K562 (cell line): ENCODE measurements at regions not wholly inside any gene's neighbourhood (a gene's known extent, or its start where the extent isn't known, plus 50 kb on each side); places are given as distances from the start of the nearest gene placed in this dataset.

Experiments used
- ATAC-seq: fragments of 200-7000 bp; cut with Tn5 transposase; 3 replicates; pipeline ENCODE4 v1.9.1; 2020; ENCODE audit warnings: moderate library complexity
- BruUV-seq: library from RNA; stranded (reverse); fragments of 400-500 nt; replicated peaks from 2 replicates; lab custom pipeline; 2021; lab: Mats Ljungman, UMichigan
- CTCF ChIA-PET: fragments of 300-600 bp; formaldehyde crosslinking; extraction: SDS; loops from one replicate; lab custom pipeline; 2021; ENCODE audit warnings: low intra/inter-chr PET ratio; lab: Yijun Ruan, JAX
- POLR2A ChIA-PET: fragments of 300-600, 350-650 bp; sonication (Branson Sonifier 250); formaldehyde crosslinking; extraction: SDS; loops from one replicate; lab custom pipeline; 2021; ENCODE audit warnings: antibody characterized with exemption, inconsistent platforms; lab: Yijun Ruan, JAX
- DNase-seq, 4 experiments: peaks; one replicate each; pipeline versions ENCODE4 v3.0.0 to v3.0.0-alpha.2; 2011 to 2018; ENCODE audit warnings: low spot score in 3 of 4, mixed read lengths in 3 of 4; ENCODE audit errors: extremely low read depth in 1 of 4
- FAIRE-seq: peaks from 2 replicates; lab custom pipeline; 2011; peaks lifted over from hg19 to GRCh38; lab: Jason Lieb, UNC
- H2AFZ ChIP-seq: 2 replicates; pipeline ENCODE4 v1.6.0; 2011; ENCODE audit warnings: low read depth, low read length, control low read depth, inconsistent platforms
- H3K27ac ChIP-seq: fragments of 200-600 bp; 3 replicates; pipeline ENCODE4 v1.8.0; 2011; ENCODE audit warnings: low read depth, mild to moderate bottlenecking, control low read depth, inconsistent platforms, low read length, moderate library complexity, mixed read lengths; ENCODE audit errors: extremely low read depth
- H3K27me3 ChIP-seq, 2 experiments: fragments of 300-600 bp in 1 of 2; 2 replicates in 1 of 2; 3 replicates in 1 of 2; pipeline versions ENCODE4 v1.6.0 to v1.8.0; 2011; ENCODE audit warnings: inconsistent platforms in 2 of 2, low read length in 2 of 2, mild to moderate bottlenecking in 1 of 2, mixed read lengths in 1 of 2, moderate library complexity in 1 of 2; ENCODE audit not compliant: control insufficient read depth in 2 of 2, insufficient read depth in 2 of 2
- H3K36me3 ChIP-seq: fragments of 300-600 bp; 3 replicates; pipeline ENCODE4 v1.8.0; 2011; ENCODE audit warnings: mild to moderate bottlenecking, low read length, inconsistent platforms; ENCODE audit not compliant: control insufficient read depth, insufficient read depth
- H3K4me1 ChIP-seq, 2 experiments: fragments of 200-600 bp in 1 of 2; replicated peaks in 1 of 2; 2 replicates in 1 of 2; 3 replicates in 1 of 2; pipeline versions ENCODE4 v1.5.1 to v1.8.0; 2011; ENCODE audit warnings: inconsistent platforms in 2 of 2, low read length in 2 of 2, mild to moderate bottlenecking in 1 of 2, mixed read lengths in 1 of 2, moderate library complexity in 1 of 2; ENCODE audit not compliant: control insufficient read depth in 2 of 2, insufficient read depth in 2 of 2
- H3K4me2 ChIP-seq: 2 replicates; pipeline ENCODE4 v1.6.1; 2011; ENCODE audit warnings: low read length, control low read depth, inconsistent platforms, mixed read lengths; ENCODE audit not compliant: insufficient read depth
- H3K4me3 ChIP-seq: fragments of 200-600 bp; sonication (generic), shearing (Covaris generic); 2 replicates; pipeline ENCODE4 v1.5.1; 2016; ENCODE audit warnings: control low read depth, inconsistent platforms
- H3K79me2 ChIP-seq: fragments of 200-600 bp; 3 replicates; pipeline ENCODE4 v1.8.0; 2011; ENCODE audit warnings: low read length, inconsistent platforms; ENCODE audit not compliant: control insufficient read depth, insufficient read depth
- H3K9ac ChIP-seq, 2 experiments: 2 replicates each; pipeline versions ENCODE4 v1.6.0 to v1.6.1; 2011; ENCODE audit warnings: low read depth in 2 of 2, low read length in 2 of 2, control low read depth in 1 of 2, inconsistent platforms in 1 of 2, mild to moderate bottlenecking in 1 of 2, mixed read lengths in 1 of 2; ENCODE audit not compliant: insufficient read depth in 1 of 2
- H3K9me1 ChIP-seq: one replicate; pipeline ENCODE4 v1.6.0; 2011; ENCODE audit warnings: inconsistent platforms, mild to moderate bottlenecking, low read length, moderate library complexity; ENCODE audit not compliant: control insufficient read depth, insufficient read depth
- H3K9me3 ChIP-seq: replicated peaks from 2 replicates; pipeline ENCODE4 v1.5.1; 2011; ENCODE audit warnings: low read depth, low read length, inconsistent platforms; ENCODE audit not compliant: control insufficient read depth, insufficient read depth
- H4K20me1 ChIP-seq: replicated peaks from 2 replicates; pipeline ENCODE4 v1.6.1; 2011; ENCODE audit warnings: low read length, inconsistent platforms, mixed read lengths; ENCODE audit not compliant: control insufficient read depth, insufficient read depth
- DPF2 ChIP-seq: fragments of 450-650 bp; IDR thresholded peaks from 2 replicates; pipeline ENCODE4 v1.6.1; 2016
- GATAD2A ChIP-seq: fragments of 450-650 bp; IDR thresholded peaks from 2 replicates; pipeline ENCODE4 v1.6.1; 2017
- KDM5B ChIP-seq: fragments of 200-600 bp; sonication (generic); IDR thresholded peaks from 2 replicates; pipeline ENCODE4 v1.6.1; 2012; ENCODE audit warnings: low read depth, mild to moderate bottlenecking, moderate library complexity, low read length, control low read depth, inconsistent platforms; ENCODE audit not compliant: insufficient replicate concordance
- MEF2A ChIP-seq: IDR thresholded peaks from 2 replicates; pipeline ENCODE4 v1.6.1; 2011; ENCODE audit warnings: low read depth, mild to moderate bottlenecking, low read length, moderate library complexity; ENCODE audit not compliant: control insufficient read depth
- ZFP91 ChIP-seq: sonication (generic); formaldehyde crosslinking; IDR thresholded peaks from 2 replicates; pipeline ENCODE4 v1.8.0; 2022; ENCODE audit warnings: mild to moderate bottlenecking, missing genetic modification reagents
- ZNF140 ChIP-seq: fragments of 250-450 bp; sonication (Bioruptor Pico); IDR thresholded peaks from 2 replicates; pipeline ENCODE4 v1.8.0; 2021; ENCODE audit warnings: moderate library complexity, mild to moderate bottlenecking, inconsistent platforms
- WGBS: fragments of 100-300 bp; shearing (Covaris generic); methylation state at CpG from one replicate; pipeline ENCODE4 v1.1.6; 2016; ENCODE audit warnings: low coverage, mixed read lengths; ENCODE audit not compliant: insufficient coverage; ENCODE audit errors: missing lambda C conversion rate; 5-methylcytosine and 5-hydroxymethylcytosine counted together
- in situ Hi-C: fragments of 300-500 bp; cut with MboI; formaldehyde crosslinking; loops from 4 replicates; pipeline ENCODE4 v1.15.0; 2018; ENCODE audit warnings: inconsistent platforms, mixed read lengths
- intact Hi-C: fragments of 100-400 bp; cut with micrococcal nuclease; formaldehyde crosslinking; loops from 2 replicates; pipeline ENCODE4 v1.14.2; 2022
- TF ChIP-seq, protein P1 (sequence below): fragments of 450-650 bp; IDR thresholded peaks from 2 replicates; pipeline ENCODE4 v1.7.0; 2016; ENCODE audit warnings: borderline replicate concordance
- TF ChIP-seq, protein P2 (sequence below): fragments of 250-450 bp; sonication (Bioruptor Pico); IDR thresholded peaks from 2 replicates; pipeline ENCODE4 v1.4.0; 2020; ENCODE audit warnings: mild to moderate bottlenecking, moderate library complexity, borderline replicate concordance

- TF ChIP-seq ZNF140 (CRISPR knock-in tag) (no peak), ZFP91 (CRISPR knock-in tag) (no peak), GATAD2A (no peak), MEF2A (no peak), DPF2 (no peak), KDM5B (no peak)
- TF ChIP-seq, protein P1, sequence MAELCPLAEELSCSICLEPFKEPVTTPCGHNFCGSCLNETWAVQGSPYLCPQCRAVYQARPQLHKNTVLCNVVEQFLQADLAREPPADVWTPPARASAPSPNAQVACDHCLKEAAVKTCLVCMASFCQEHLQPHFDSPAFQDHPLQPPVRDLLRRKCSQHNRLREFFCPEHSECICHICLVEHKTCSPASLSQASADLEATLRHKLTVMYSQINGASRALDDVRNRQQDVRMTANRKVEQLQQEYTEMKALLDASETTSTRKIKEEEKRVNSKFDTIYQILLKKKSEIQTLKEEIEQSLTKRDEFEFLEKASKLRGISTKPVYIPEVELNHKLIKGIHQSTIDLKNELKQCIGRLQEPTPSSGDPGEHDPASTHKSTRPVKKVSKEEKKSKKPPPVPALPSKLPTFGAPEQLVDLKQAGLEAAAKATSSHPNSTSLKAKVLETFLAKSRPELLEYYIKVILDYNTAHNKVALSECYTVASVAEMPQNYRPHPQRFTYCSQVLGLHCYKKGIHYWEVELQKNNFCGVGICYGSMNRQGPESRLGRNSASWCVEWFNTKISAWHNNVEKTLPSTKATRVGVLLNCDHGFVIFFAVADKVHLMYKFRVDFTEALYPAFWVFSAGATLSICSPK = no peak
- TF ChIP-seq, protein P2, sequence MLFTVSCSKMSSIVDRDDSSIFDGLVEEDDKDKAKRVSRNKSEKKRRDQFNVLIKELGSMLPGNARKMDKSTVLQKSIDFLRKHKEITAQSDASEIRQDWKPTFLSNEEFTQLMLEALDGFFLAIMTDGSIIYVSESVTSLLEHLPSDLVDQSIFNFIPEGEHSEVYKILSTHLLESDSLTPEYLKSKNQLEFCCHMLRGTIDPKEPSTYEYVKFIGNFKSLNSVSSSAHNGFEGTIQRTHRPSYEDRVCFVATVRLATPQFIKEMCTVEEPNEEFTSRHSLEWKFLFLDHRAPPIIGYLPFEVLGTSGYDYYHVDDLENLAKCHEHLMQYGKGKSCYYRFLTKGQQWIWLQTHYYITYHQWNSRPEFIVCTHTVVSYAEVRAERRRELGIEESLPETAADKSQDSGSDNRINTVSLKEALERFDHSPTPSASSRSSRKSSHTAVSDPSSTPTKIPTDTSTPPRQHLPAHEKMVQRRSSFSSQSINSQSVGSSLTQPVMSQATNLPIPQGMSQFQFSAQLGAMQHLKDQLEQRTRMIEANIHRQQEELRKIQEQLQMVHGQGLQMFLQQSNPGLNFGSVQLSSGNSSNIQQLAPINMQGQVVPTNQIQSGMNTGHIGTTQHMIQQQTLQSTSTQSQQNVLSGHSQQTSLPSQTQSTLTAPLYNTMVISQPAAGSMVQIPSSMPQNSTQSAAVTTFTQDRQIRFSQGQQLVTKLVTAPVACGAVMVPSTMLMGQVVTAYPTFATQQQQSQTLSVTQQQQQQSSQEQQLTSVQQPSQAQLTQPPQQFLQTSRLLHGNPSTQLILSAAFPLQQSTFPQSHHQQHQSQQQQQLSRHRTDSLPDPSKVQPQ = no peak
- no peak overlapping the region for H3K9ac ChIP-seq
- H3K4me2 ChIP-seq = no peak overlapping the region
- in situ Hi-C loops (no loop called here), intact Hi-C loops (no loop called here)
- ATAC-seq (no peak), DNase-seq (no peak), FAIRE-seq (no peak)
- H3K9me1 ChIP-seq = no peaks in the 10 kb centered on the region
- H3K79me2 ChIP-seq = no peaks in the 10 kb centered on the region
- H3K9me3 ChIP-seq = no peaks in the 10 kb centered on the region
- no peak overlapping the region for H3K27ac ChIP-seq
- CTCF ChIA-PET = no interaction called here
- no peaks in the 10 kb centered on the region; a peak in 1 of 5 replicates for H3K4me1 ChIP-seq
- no peaks in the 10 kb centered on the region for H3K36me3 ChIP-seq
- 36% methylated on average over 45 of the region's 70 CpGs for WGBS
- no peak overlapping the region for H2AFZ ChIP-seq
- POLR2A ChIA-PET = no interaction called here
- H3K27me3 ChIP-seq = peaks cover 8 to 24% of the 10 kb centered on the region in 2 experiments; a peak in 4 of 5 replicates
- no peak overlapping the region for H3K4me3 ChIP-seq
- no TSS peak for BruUV-seq
- H4K20me1 ChIP-seq = no peaks in the 10 kb centered on the region
These were observed 159.6 kb upstream of the SIX2 start for GRCh38 chr2:45168711-45169338.
